Frontal cortex (tissue), 4 donors: ENCODE measurements at regions not wholly inside any gene's neighbourhood (a gene's known extent, or its start where the extent isn't known, plus 50 kb on each side); places are given as distances from the start of the nearest gene placed in this dataset. TPM values are rescaled to one million over a fixed set of nuclear protein-coding genes. Genes with fewer than 3 reads are reported as not detected.

ENCODE experiments used
- DNase-seq, 2 donors: peaks; one replicate each; pipeline ENCODE4 v3.0.0; 2012; ENCODE audit warnings: low spot score in 2 of 2
- FAIRE-seq: peaks from 2 replicates; lab custom pipeline; 2012; peaks lifted over from hg19 to GRCh38; lab: Jason Lieb, UNC
- small RNA-seq: library from RNA; depleted of rRNA; stranded (forward); fragments of <200 nt; gene quantifications from one replicate; pipeline ENCODE3, GENCODE V24; 2014
- donor health status: control.
- donor health status: control.
- donor health status: control.

- no peak for DNase-seq
- no peak for FAIRE-seq
Observed at GRCh38 chr22:22834783-22835182, 52.8 kb upstream of the IGLL5 start.

- DNase-seq (no peak), FAIRE-seq (no peak)
Observed at GRCh38 chr22:22835242-22835641, 52.4 kb upstream of the IGLL5 start.

- no peak for DNase-seq
- no peak for FAIRE-seq
Observed at GRCh38 chr22:22835771-22836291, 51.8 kb upstream of the IGLL5 start.

- no peak for DNase-seq
- FAIRE-seq: no peak
Observed at GRCh38 chr22:22836635-22837034, 51.0 kb upstream of the IGLL5 start.

Small RNA genes lying in the stretch of these regions (small RNA-seq; reads per million reads assigned to genes)
- gene AC244157.1 (not detected), gene AC245028.1 (not detected), gene AC245028.2 (not detected), gene AC245028.3 (not detected), gene IGLV3-13 (not detected), gene IGLV3-15 (not detected), gene IGLV3-17 (not detected), gene IGLVI-20 (not detected), gene IGLVVI-22-1 (not detected)
